CD14-positive monocyte (primary cell): ENCODE measurements at regions not wholly inside any gene's neighbourhood (a gene's known extent, or its start where the extent isn't known, plus 50 kb on each side); places are given as distances from the start of the nearest gene placed in this dataset.

Experiments used
- DNase-seq, 3 donors: peaks; one replicate each; pipeline ENCODE4 v3.0.0-alpha.2; 2011 to 2022
- H2AFZ ChIP-seq: 2 replicates; pipeline ENCODE4 v1.6.0; 2012; ENCODE audit warnings: mild to moderate bottlenecking, low read depth, low read length, inconsistent platforms; ENCODE audit not compliant: insufficient read depth, poor library complexity, severe bottlenecking
- H3K27ac ChIP-seq, 2 donors: 1 replicate in 1 of 2; 2 replicates in 1 of 2; pipeline ENCODE4 v1.5.1; 2012 to 2013; ENCODE audit warnings: low read length in 2 of 2, control low read depth in 1 of 2, inconsistent platforms in 1 of 2, low read depth in 1 of 2, mild to moderate bottlenecking in 1 of 2
- H3K27me3 ChIP-seq, 2 donors: one replicate each; pipeline versions ENCODE4 v1.6.0 to v1.6.1; 2011 to 2013; ENCODE audit warnings: low read length in 2 of 2; ENCODE audit not compliant: control insufficient read depth in 2 of 2, insufficient read depth in 2 of 2
- H3K36me3 ChIP-seq, 2 donors: replicated peaks in 1 of 2; 1 replicate in 1 of 2; 2 replicates in 1 of 2; pipeline versions ENCODE4 v1.5.1 to v1.6.1; 2012 to 2013; ENCODE audit warnings: low read length in 2 of 2, control low read depth in 1 of 2, inconsistent platforms in 1 of 2, mild to moderate bottlenecking in 1 of 2; ENCODE audit not compliant: insufficient read depth in 2 of 2, control insufficient read depth in 1 of 2
- H3K4me1 ChIP-seq, 2 donors: 1 replicate in 1 of 2; 2 replicates in 1 of 2; pipeline versions ENCODE4 v1.5.1 to v1.6.1; 2012 to 2013; ENCODE audit warnings: low read length in 2 of 2, control low read depth in 1 of 2, inconsistent platforms in 1 of 2, mild to moderate bottlenecking in 1 of 2, moderate library complexity in 1 of 2; ENCODE audit not compliant: insufficient read depth in 2 of 2, control insufficient read depth in 1 of 2
- H3K4me2 ChIP-seq: replicated peaks from 2 replicates; pipeline ENCODE3; 2012; ENCODE audit warnings: low read length, moderate library complexity, mild to moderate bottlenecking; ENCODE audit not compliant: poor library complexity, severe bottlenecking; ENCODE audit errors: extremely low read depth
- H3K4me3 ChIP-seq, 3 experiments: fragments of 200-600 bp in 1 of 3; sonication (generic) in 1 of 3; replicated peaks in 1 of 3; 1 replicate in 2 of 3; 2 replicates in 1 of 3; pipeline ENCODE4 v1.5.1; 2011 to 2013; ENCODE audit warnings: low read length in 3 of 3, mild to moderate bottlenecking in 3 of 3, control low read depth in 2 of 3, low read depth in 2 of 3, inconsistent platforms in 1 of 3, moderate library complexity in 1 of 3
- H3K79me2 ChIP-seq: 2 replicates; pipeline ENCODE4 v1.6.0; 2012; ENCODE audit warnings: mild to moderate bottlenecking, control low read depth, inconsistent platforms, low read length, moderate library complexity; ENCODE audit not compliant: insufficient read depth
- H3K9ac ChIP-seq: 2 replicates; pipeline ENCODE4 v1.6.0; 2017; ENCODE audit warnings: low read length, mild to moderate bottlenecking; ENCODE audit not compliant: insufficient read depth, poor library complexity, severe bottlenecking
- H3K9me3 ChIP-seq, 2 donors: replicated peaks in 1 of 2; 1 replicate in 1 of 2; 2 replicates in 1 of 2; pipeline versions ENCODE4 v1.5.1 to v1.6.1; 2012 to 2013; ENCODE audit warnings: low read length in 2 of 2, control low read depth in 1 of 2; ENCODE audit not compliant: control insufficient read depth in 1 of 2, insufficient read depth in 1 of 2
- H4K20me1 ChIP-seq: 2 replicates; pipeline ENCODE4 v1.6.0; 2012; ENCODE audit warnings: mild to moderate bottlenecking, low read length, control low read depth, moderate library complexity; ENCODE audit not compliant: insufficient read depth
- H3K27ac Mint-ChIP-seq, 7 donors: one replicate each; pipeline ENCODE4 v1.8.0; 2020; ENCODE audit warnings: mild to moderate bottlenecking in 7 of 7, mixed read lengths in 7 of 7, moderate library complexity in 6 of 7, inconsistent platforms in 2 of 7
- H3K27me3 Mint-ChIP-seq, 3 donors: one replicate each; pipeline ENCODE4 v1.8.0; 2021 to 2022; ENCODE audit warnings: low read depth in 3 of 3, mild to moderate bottlenecking in 3 of 3, mixed read lengths in 3 of 3, moderate library complexity in 3 of 3, inconsistent platforms in 1 of 3
- H3K36me3 Mint-ChIP-seq, 2 donors: one replicate each; pipeline ENCODE4 v1.8.0; 2020; ENCODE audit warnings: mixed read lengths in 2 of 2, inconsistent platforms in 1 of 2, mild to moderate bottlenecking in 1 of 2
- H3K4me1 Mint-ChIP-seq: one replicate; pipeline ENCODE4 v1.8.0; 2020; ENCODE audit warnings: mild to moderate bottlenecking, mixed read lengths
- H3K4me3 Mint-ChIP-seq, 2 donors: one replicate each; pipeline ENCODE4 v1.8.0; 2020; ENCODE audit warnings: mild to moderate bottlenecking in 2 of 2, mixed read lengths in 2 of 2, moderate library complexity in 1 of 2
- H3K9me3 Mint-ChIP-seq, 7 donors: one replicate each; pipeline ENCODE4 v1.8.0; 2020 to 2022; ENCODE audit warnings: mixed read lengths in 7 of 7, mild to moderate bottlenecking in 6 of 7, moderate library complexity in 6 of 7, inconsistent platforms in 2 of 7
- CTCF ChIP-seq: fragments of 200-600 bp; IDR thresholded peaks from one replicate; pipeline ENCODE4 v1.8.0; 2022; ENCODE audit warnings: antibody characterized with exemption, mild to moderate bottlenecking
- WGBS: methylation state at CpG from one replicate; pipeline ENCODE4 v1.1.5; 2013; ENCODE audit warnings: missing lambda C conversion rate; ENCODE audit not compliant: insufficient coverage; 5-methylcytosine and 5-hydroxymethylcytosine counted together
- intact Hi-C, 2 donors: fragments of 100-400 bp; cut with micrococcal nuclease; formaldehyde crosslinking; loops; one replicate each; pipeline versions ENCODE4 v1.15.0 to v1.15.1; 2023

DNA sequence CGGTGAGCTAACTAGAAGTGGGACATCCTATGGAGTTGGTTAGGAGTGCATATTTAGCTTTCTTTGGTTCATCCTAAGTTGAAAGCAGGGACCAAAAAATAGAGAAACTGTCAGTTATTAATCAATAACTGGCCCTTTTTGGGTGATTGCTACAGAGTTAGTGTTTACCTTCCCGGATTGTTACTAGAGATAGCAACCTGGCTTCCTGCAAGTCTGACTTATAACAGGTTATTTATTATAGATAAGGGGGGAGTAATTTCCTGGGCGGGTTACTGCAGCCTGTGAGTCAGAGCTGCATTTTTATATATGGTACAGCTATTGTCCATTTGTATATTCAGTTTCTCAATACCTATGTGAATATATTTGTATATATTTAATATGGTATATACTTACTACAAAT lies 522.0 kb downstream of the MFSD1 start:
- no peaks in the 10 kb centered on the region for H3K9me3 Mint-ChIP-seq

GRCh38 chr3:159326998-159327397 lies 525.1 kb downstream of the MFSD1 start:
- no peaks in the 10 kb centered on the region for H3K4me1 Mint-ChIP-seq
- H3K27me3 Mint-ChIP-seq: peaks cover 0 to 5% (median 2%) of the 10 kb centered on the region in 3 donors
- H3K9me3 Mint-ChIP-seq: no peaks in the 10 kb centered on the region
- H3K27ac Mint-ChIP-seq: no peak overlapping the region
- WGBS: no CpG with 5 or more reads among the region's 2 CpGs
- H3K4me2 ChIP-seq: no peak overlapping the region
- no peaks in the 10 kb centered on the region for H4K20me1 ChIP-seq
- TF ChIP-seq CTCF: no peak
- H3K36me3 Mint-ChIP-seq: no peaks in the 10 kb centered on the region
- no peak overlapping the region for H2AFZ ChIP-seq
- no peak overlapping the region for H3K9ac ChIP-seq
- DNase-seq: no peak
- no peaks in the 10 kb centered on the region for H3K4me1 ChIP-seq
- H3K27ac ChIP-seq: no peak overlapping the region
- H3K27me3 ChIP-seq: no peaks in the 10 kb centered on the region
- no peaks in the 10 kb centered on the region for H3K79me2 ChIP-seq
- H3K4me3 Mint-ChIP-seq: no peak overlapping the region
- H3K9me3 ChIP-seq: no peaks in the 10 kb centered on the region
- H3K4me3 ChIP-seq: no peak overlapping the region
- no peaks in the 10 kb centered on the region for H3K36me3 ChIP-seq
- intact Hi-C loops: loop anchor here in 1 of 2 donors (10.0 kb wide), 1 partner anchor 478 kb away; no protein-coding TSS in a partner anchor

More for the DNA sequence above, 522.0 kb downstream of the MFSD1 start:
- Histone ChIP-seq H3K79me2 (no peaks in the 10 kb centered on the region), H3K9ac (no peak overlapping the region), H3K4me3 (no peak overlapping the region), H4K20me1 (no peaks in the 10 kb centered on the region), H3K27ac (no peak overlapping the region), H3K4me1 (no peaks in the 10 kb centered on the region), H3K9me3 (no peaks in the 10 kb centered on the region), H2AFZ (no peak overlapping the region), H3K4me2 (no peak overlapping the region), H3K27me3 (no peaks in the 10 kb centered on the region), H3K36me3 (no peaks in the 10 kb centered on the region)
- intact Hi-C loops: loop anchor here in 1 of 2 donors (10.0 kb wide), 1 partner anchor 481 kb away; no protein-coding TSS in a partner anchor
- no CpG with 5 or more reads among the region's 3 CpGs for WGBS
- DNase-seq: no peak
- Mint-ChIP-seq H3K27me3 (peaks cover 0 to 2% (median 2%) of the 10 kb centered on the region in 3 donors), H3K36me3 (no peaks in the 10 kb centered on the region), H3K27ac (no peak overlapping the region), H3K4me1 (no peaks in the 10 kb centered on the region), H3K4me3 (no peak overlapping the region)
- TF ChIP-seq CTCF: no peak
